ENCODE measurements at regions not wholly inside any gene's neighbourhood (a gene's known extent, or its start where the extent isn't known, plus 50 kb on each side); places are given as distances from the start of the nearest gene placed in this dataset.

DNA sequence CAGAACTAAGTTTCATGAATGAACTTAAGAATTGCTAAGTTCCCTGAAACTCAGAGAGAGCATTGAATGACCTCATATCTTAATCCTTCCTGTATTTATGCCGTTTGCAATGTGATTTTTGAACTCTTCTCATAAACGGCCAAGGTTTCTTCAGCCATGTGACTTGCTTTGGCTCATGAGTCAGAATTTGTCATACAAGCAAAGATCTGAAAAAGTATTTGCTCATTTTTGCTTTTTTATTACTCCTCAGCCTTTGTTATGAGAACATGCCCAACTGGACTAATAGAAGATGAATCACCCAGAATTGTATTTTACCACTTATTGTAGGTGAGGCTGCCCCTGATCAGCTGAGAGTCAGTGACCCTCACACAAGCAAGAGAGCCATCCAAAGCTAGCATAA is 693.8 kb downstream of the BCL11B start:
- DNase-seq (ENCODE audit: low spot score), result no peak

GRCh38 chr14:98579140-98579539 is 692.9 kb downstream of the BCL11B start:
- DNase-seq (ENCODE audit: low spot score), result no peak

- no peak for DNase-seq (ENCODE audit: low spot score)
Observed at GRCh38 chr14:98580131-98580678, 691.8 kb downstream of the BCL11B start.

GRCh38 chr14:98582276-98582675 is 689.7 kb downstream of the BCL11B start:
- no peak for DNase-seq (ENCODE audit: low spot score)

- DNase-seq (ENCODE audit: low spot score), result no peak
Observed at GRCh38 chr14:98591161-98591560, 680.8 kb downstream of the BCL11B start.

- DNase-seq (ENCODE audit: low spot score), result no peak
Observed at GRCh38 chr14:98592611-98593170, 679.3 kb downstream of the BCL11B start.

DNA sequence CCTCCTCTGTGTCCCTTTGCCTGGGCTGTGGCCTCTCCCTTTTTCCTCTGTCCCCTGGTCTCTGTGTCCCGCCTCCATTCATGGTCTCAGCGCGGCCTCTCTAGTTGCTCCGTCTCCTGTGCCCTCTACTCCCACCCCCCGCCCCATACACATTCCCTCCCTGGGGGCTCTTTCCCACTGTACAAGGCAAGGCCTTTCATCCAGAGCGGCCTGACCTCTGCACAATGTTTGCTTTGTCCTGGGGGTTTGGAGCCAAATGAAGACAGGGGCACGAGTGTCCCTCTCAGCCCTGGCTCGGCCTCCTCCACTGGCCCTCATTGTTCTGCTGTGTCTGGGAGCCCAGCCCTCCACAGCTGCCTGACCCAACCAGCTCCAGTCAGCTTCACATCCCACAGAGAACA is 678.6 kb downstream of the BCL11B start:
- no peak for DNase-seq (ENCODE audit: low spot score)

GRCh38 chr14:98594156-98594555 is 677.8 kb downstream of the BCL11B start:
- DNase-seq (ENCODE audit: low spot score), result no peak

- no peak for DNase-seq (ENCODE audit: low spot score)
Observed at GRCh38 chr14:98598576-98598975, 673.4 kb downstream of the BCL11B start.

DNA sequence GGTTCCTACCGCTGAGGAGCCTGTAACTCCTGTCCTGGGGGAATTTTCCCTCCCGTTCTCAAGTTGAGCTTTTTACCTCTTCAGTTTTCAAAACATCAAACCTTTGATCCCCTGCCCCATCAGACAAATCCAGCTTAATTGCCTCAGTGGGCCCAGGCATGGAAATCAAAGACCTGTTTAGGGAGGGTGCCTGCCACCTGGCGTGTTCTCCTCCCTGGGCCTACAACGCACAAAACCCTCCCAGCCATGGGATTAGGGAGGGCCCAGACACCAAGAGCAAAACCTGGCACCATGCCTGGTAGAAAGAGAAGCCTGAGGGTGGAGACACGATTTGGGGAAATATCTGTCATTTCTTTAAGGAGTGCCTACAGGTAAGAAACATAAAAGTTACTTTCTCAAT is 672.9 kb downstream of the BCL11B start:
- no peak for DNase-seq (ENCODE audit: low spot score)

GRCh38 chr14:98602983-98603382 is 669.0 kb downstream of the BCL11B start:
- no peak for DNase-seq (ENCODE audit: low spot score)

DNA sequence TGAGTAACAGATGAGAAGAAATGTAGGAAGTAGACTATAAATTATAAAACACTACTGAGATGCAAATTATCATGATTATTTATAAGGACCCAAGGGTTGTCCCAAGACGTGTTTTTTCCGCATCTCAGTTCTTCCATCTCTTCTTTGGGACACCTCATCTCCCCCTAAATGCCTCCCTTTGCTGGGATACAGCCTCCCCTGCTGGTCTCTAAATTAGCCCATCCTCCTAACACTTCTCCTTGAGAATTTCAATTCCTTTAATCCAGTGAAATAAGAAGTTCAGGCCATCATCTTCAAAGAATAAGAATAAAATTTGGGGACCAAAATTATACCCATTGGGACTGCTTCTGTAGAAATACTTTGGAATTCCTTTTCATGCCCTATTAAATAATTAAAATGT is 667.0 kb downstream of the BCL11B start:
- DNase-seq (ENCODE audit: low spot score), result no peak

DNA sequence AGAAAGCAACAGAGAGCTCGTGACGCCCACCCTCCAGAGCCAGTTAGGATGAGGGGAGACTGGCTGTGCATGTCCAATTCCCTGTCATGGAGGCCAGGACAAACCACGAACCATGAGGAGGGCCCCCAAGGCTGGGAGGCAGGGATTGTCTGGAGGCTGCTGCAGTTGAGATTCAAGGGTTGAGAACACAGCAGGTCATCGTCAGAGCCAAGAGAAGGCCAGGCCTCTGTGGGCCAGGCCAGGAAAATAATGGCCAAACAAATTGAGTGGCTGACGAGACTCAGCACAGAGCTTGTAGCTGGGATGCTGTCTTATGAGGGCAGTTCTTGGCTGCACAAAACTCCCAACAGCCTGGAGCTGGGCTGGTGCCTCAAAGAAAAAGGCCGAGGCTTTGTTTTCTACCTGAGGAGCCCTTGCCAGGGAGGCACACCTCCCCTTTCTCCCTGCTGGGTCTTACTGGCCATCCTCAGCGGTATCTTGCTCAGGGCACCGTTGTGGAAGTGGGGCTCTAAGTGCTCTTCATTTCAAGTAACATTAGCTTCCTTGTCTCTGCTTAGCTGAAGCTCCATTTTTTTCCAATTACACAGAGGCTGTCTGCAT is 665.9 kb downstream of the BCL11B start:
- no peak for DNase-seq (ENCODE audit: low spot score)

GRCh38 chr14:98606816-98607215 is 665.2 kb downstream of the BCL11B start:
- DNase-seq (ENCODE audit: low spot score), result no peak

- DNase-seq (ENCODE audit: low spot score), result no peak
Observed at GRCh38 chr14:98607341-98607910, 664.6 kb downstream of the BCL11B start.

DNA sequence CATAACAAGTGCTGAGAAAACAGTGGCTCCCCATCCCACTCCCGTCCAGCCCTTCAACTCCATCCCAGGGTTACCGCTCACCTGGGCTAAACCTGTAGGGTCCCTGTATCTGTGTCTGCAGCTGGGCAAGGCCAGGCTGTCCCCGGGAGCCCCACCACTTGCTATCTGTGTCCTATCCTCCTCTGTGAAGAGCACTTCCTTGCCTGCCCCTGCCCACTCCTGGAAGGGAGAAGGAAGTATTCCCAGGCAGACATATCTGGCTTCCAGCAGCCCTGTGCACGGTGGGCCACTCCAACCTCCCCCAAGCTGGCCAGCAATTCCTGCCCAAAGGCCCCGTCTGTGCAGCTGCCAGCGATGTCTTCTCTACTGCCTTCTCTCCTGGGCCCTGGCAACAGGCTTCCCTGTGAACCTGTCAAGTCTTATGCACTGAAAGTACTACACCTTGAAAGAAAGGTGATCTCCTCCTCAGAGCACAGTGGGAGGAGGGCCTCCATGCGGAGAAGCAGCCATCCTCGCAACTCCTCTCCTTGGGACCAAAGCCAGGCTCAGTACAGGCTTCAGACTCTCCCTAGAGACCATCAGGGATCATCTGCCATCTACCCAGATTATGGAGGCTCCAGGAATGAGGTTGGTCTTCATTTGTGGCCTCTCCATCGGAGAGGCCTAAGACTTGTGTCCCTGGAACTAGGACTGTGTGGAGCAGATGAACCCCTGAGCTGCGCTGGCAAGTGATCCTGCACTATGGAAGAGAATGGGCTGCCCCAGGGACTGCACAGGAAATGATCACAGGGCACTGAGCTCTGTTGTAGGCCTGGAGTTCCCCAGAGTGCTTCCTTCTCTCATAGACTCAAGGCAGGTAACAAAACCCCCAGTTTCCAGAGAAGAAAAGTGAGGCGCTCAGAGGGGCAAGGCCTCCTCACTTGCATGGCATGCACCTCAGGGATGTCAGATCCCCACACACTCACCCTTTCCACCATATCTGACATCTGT is 663.6 kb downstream of the BCL11B start:
- DNase-seq (ENCODE audit: low spot score), result no peak

GRCh38 chr14:98612434-98613200 is 659.4 kb downstream of the BCL11B start:
- no peak for DNase-seq (ENCODE audit: low spot score)

GRCh38 chr14:98614741-98615140 is 657.3 kb downstream of the BCL11B start:
- no peak for DNase-seq (ENCODE audit: low spot score)

- DNase-seq (ENCODE audit: low spot score), result no peak
Observed at GRCh38 chr14:98622208-98623051, 649.6 kb downstream of the BCL11B start.

DNA sequence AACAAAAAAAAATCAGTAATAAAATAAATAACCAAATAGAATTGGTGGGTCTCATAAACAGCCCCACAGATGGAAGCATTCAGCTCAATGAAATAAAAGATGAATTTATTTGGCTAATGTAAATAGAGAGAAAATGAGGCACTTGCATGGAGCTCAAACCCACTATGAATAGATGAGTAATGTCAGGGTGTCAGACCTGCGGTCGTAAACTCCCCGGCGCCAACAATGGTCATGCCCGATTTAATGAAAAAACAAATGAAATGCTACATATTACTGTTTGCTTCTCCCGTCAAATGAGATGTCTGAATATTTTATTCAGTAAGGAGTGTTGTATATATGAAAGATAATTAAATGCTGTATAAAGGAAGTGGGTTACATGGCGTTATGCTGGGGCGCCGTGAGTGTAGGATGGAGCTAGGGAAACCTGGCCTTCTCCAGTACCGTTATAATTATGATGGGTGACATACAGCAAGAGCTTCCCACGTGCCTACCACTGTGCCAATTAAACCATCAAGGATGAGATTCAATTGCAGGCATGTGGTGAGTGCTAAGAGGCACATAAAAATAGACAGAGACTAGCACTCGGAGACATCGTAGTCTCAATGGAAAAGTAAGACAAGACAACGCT is 648.1 kb downstream of the BCL11B start:
- no peak for DNase-seq (ENCODE audit: low spot score)
